Eye (tissue), 1 donor: ENCODE measurements at regions not wholly inside any gene's neighbourhood (a gene's known extent, or its start where the extent isn't known, plus 50 kb on each side); places are given as distances from the start of the nearest gene placed in this dataset.
"Not testable (repeated sequence)": the region's sequence is repeated elsewhere in the genome, so short reads cannot be mapped to it uniquely, and the experiment has no call there.

Experiments
- DNase-seq: peaks from one replicate; pipeline ENCODE4 v3.0.0-alpha.2; 2015

GRCh38 chr7:110179037-110179436, 911.9 kb upstream of the LRRN3 start:
- no peak for DNase-seq

DNA sequence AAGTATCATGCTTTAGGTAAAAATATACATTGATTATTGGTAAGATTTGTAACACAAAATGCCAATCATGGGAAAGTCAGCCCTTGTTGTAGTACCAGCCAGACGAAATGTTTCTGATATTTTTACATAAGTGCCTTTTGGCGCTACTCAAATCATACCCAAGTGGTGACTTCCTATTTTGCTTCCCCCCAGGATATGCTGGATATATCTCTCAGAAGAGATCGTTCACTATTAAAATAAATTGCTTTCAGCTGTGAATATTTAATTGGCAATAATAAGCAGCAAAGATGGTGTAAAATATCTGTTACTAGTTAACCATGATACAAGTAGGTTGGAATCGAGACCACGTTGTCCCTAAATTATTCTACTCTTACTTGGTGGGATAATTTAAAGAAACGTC, 909.2 kb upstream of the LRRN3 start:
- no peak for DNase-seq

DNA sequence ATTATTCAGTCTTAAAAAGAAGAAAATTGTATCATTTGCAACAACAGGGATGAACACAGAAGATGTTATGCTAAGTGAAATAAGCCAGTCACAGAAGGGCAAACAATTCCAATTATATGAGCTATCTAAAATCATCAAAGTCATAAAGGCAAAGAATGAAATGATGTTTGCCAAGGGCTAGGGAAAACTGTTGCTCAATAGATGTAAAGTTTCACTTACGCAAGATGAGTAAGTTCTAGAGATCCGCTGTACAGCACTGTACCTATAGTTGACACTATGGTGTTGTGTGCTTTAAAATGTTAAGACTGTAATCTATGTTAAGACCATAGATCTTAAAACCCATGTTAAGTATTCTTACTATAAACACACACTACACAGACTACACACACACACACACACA, 904.6 kb upstream of the LRRN3 start:
- DNase-seq = no peak

- DNase-seq = no peak
Measured at GRCh38 chr7:110187877-110188554, 902.9 kb upstream of the LRRN3 start.

GRCh38 chr7:110204527-110204926, 886.4 kb upstream of the LRRN3 start:
- DNase-seq = no peak

GRCh38 chr7:110205899-110206298, 885.0 kb upstream of the LRRN3 start:
- DNase-seq = no peak

GRCh38 chr7:110209884-110210283, 881.0 kb upstream of the LRRN3 start:
- DNase-seq = no peak

DNA sequence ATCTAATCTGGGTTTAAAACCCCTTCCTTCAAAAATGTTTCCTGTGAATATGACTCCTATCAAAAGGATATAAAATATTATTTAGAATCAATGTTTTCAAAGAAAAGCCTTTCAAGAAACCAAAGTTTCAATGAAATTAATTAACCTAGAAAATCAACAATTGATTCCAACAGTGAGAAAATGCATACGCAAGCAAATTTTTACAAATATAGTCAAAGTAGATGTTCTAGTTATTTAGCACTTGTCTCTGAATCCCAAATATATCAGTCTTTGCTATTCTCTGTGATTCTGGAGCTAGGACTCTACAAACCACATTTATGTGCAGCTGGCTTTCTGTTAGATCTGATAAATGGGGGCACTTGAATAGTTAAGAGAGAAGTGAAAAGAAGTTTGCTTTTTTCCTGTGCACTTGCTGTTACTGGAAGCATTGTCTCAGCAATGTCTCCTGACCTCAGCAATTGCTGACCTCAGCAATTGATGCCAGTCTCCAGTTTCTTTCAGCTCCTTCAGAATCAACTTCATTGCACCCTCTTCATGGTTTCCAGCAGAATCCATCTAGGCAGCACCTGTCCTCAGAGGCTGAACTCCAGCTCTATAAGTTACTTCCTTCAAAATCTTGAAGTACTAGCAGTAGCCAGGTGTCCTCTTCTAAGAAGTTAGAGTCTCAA, 879.9 kb upstream of the LRRN3 start:
- no peak for DNase-seq

GRCh38 chr7:110224643-110225042, 866.3 kb upstream of the LRRN3 start:
- no peak for DNase-seq

DNA sequence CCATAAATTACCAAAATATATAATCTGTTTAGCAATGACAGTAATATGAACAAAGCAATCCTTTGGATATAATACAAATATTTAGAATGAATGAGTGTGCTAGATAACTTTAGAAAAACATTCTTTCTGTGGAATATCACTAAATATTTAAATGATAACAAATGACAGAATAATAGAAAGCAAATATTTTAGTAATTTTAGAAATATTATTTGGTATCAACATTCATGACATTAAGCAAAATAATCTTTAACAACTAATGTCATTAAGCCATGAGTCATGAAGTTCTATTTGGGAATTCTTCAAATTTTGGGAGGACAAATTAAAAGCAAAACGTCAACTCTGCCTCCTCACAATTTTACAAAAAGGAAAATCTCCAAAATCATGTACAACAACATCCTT, 844.8 kb upstream of the LRRN3 start:
- no peak for DNase-seq

DNA sequence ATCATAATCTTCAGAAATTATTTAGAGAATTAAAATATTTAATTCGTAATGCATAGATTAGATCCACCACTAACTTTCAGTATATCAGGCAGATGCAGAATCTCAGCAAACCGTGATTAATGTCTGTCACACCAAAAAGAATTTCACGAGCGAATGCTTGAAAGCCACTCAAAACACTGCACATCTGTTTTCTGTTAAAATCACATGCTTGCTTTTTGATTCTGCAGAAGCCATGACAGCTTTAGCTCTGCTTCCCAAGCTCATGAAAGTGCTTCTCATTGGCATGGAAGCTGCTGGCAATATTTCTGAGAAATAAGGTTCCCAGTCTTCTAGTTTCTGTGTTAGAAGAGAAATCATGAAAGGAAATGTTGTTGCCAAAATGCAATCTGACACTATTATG, 837.8 kb upstream of the LRRN3 start:
- peak; percentile 60 for DNase-seq

- DNase-seq = no peak
Measured at GRCh38 chr7:110257673-110258072, 833.3 kb upstream of the LRRN3 start.

DNA sequence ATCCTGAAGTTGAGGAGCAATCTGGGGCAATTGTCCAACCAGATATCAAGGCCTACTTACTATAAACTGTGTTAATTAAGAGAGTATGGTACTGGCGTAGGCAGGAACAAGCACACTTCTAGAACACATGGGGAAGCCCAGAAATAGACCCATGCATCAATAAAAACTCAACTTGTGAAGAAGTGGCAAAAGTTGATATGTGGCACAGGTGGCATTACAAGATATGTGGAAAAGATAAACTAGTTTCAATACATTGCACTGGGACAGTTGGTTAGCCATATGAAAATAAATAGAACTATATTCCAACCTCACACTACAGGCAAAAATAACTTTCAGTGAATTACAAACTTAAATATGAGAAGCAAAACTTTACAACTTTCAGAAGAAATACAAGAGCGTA, 828.7 kb upstream of the LRRN3 start:
- no peak for DNase-seq

DNA sequence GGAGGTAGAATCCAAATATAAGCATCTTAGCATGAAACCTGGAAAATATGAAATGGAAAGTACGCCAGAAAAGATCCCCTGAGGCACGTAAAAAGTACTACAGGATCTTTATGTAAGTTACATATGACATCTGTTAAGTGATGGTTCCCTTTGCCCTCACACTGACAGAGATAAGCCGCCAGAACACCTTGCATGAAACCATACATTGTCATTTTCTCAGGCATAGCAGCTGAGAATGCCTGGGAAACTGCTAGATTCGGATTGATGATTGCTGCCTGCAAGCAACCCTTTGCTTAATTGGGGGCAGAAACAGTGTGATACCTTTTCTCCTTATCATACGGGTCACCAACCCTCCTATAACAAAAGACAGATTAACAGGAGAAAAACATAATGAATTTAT, 826.6 kb upstream of the LRRN3 start:
- no peak for DNase-seq

DNA sequence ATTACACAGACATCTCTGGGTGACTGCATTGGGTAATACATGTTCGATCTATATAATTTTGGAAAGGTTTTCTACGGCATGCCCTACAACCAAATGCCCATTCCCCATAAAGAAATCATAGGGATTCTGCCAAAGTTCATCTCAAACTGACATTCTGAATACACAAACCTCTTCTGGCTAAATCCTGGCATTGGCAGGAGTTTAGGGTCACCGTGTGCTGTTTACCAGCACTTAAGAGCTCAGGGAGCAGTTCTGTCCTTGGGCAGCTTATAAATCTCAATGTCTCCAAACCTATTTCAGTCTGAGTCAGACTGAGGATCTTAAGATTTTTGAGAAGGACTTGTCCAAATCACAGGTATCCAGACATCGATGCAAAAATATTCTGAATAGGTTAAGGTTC, 809.6 kb upstream of the LRRN3 start:
- DNase-seq = no peak

- DNase-seq = no peak
Measured at GRCh38 chr7:110283056-110283455, 807.9 kb upstream of the LRRN3 start.

GRCh38 chr7:110291430-110291829, 799.5 kb upstream of the LRRN3 start:
- no peak for DNase-seq

- DNase-seq = no peak
Measured at GRCh38 chr7:110296321-110296720, 794.6 kb upstream of the LRRN3 start.

DNA sequence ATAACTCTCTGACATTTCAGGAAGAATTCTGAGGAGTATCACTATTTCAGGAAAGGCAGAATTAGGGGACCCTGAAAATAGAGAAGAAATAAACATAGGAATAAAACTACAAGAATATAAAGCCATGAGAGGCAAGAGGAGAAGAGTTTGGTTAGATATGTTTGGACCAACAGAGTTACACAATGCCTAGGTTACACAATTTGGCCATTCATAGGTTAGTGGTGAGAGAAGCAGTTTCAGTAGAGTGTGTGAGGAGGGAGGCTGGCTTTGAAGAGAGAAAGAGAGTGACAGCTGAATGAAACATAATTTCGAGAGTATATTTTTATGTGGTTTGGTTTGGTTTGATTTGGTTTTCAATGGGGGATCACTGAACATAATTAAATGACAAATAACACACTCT, 783.2 kb upstream of the LRRN3 start:
- DNase-seq = no peak

DNA sequence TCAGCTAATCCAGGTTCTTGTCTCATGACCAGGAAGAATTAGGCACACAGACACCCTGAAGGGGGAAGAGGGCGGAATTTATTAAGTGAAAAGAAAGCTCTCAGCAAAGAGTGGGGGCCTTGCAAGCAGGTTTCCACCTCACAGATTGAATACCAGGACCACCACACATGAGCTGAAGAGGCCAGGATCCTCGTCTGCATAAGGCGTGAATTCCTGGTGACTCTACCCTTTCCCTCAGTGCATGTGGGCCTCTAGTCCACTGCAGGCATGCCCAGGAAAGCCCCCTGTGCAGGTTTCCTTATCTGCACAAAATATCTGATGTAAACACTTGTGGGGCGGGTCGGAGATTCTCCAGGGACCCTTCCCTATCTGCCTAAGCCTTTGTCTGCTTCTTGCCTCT, 782.1 kb upstream of the LRRN3 start:
- DNase-seq = no peak

DNA sequence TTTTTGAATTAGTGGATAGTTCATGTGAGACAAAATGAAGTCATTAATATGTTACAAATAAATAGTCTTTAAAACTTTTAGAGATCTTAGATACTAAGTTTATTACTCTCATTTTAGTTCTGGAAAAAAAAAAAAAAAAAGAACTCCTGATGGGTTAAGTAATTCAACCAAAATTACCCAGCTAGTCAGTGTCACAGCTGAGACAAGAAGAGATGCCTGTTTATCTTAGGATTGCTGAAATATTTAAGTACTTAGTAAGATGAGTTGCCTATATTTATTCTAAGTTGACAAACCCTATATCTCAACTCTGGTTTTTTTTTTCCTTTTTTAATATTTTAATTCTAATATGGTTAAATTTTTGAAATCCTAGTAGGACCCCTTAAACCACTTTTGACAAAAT, 781.0 kb upstream of the LRRN3 start:
- DNase-seq = no peak

- DNase-seq = no peak
Measured at GRCh38 chr7:110311556-110311955, 779.4 kb upstream of the LRRN3 start.

GRCh38 chr7:110317541-110318265, 773.2 kb upstream of the LRRN3 start:
- DNase-seq = peak; percentile 15

GRCh38 chr7:110320285-110320684, 770.6 kb upstream of the LRRN3 start:
- not testable (repeated sequence) for DNase-seq
